HG02642 (cell line): ENCODE measurements at regions not wholly inside any gene's neighbourhood (a gene's known extent, or its start where the extent isn't known, plus 50 kb on each side); places are given as distances from the start of the nearest gene placed in this dataset.
"Not testable (repeated sequence)": the region's sequence is repeated elsewhere in the genome, so short reads cannot be mapped to it uniquely, and the experiment has no call there.

Source experiments
- ATAC-seq: cut with Tn5 transposase; IDR thresholded peaks from one replicate; pipeline ENCODE4 v1.9.1; 2021; ENCODE audit warnings: mild to moderate bottlenecking; ENCODE audit not compliant: unreplicated experiment, poor library complexity

- no peak for ATAC-seq
Observed at GRCh38 chr5:152606776-152607364, 201.8 kb upstream of the NMUR2 start.

- no peak for ATAC-seq
Observed at GRCh38 chr5:152607401-152608160, 202.5 kb upstream of the NMUR2 start.

GRCh38 chr5:152608458-152608857 lies 203.4 kb upstream of the NMUR2 start:
- ATAC-seq = no peak

GRCh38 chr5:152619756-152620155 lies 214.7 kb upstream of the NMUR2 start:
- ATAC-seq = no peak

- no peak for ATAC-seq
Observed at GRCh38 chr5:152622628-152623027, 217.5 kb upstream of the NMUR2 start.

GRCh38 chr5:152623951-152624350 lies 218.9 kb upstream of the NMUR2 start:
- no peak for ATAC-seq

GRCh38 chr5:152625696-152626095 lies 220.6 kb upstream of the NMUR2 start:
- ATAC-seq = no peak

GRCh38 chr5:152631221-152631620 lies 226.1 kb upstream of the NMUR2 start:
- ATAC-seq = no peak

- no peak for ATAC-seq
Observed at GRCh38 chr5:152632360-152632759, 227.3 kb upstream of the NMUR2 start.

- ATAC-seq = no peak
Observed at GRCh38 chr5:152634586-152634985, 229.5 kb upstream of the NMUR2 start.

- ATAC-seq = no peak
Observed at GRCh38 chr5:152638996-152639552, 234.0 kb upstream of the NMUR2 start.

GRCh38 chr5:152641970-152642805 lies 237.1 kb upstream of the NMUR2 start:
- ATAC-seq = no peak

GRCh38 chr5:152642880-152643279 lies 237.8 kb upstream of the NMUR2 start:
- no peak for ATAC-seq

- ATAC-seq = no peak
Observed at GRCh38 chr5:152644029-152644728, 239.1 kb upstream of the NMUR2 start.

- ATAC-seq = no peak
Observed at GRCh38 chr5:152649609-152650008, 244.5 kb upstream of the NMUR2 start.

GRCh38 chr5:152650413-152650812 lies 245.3 kb upstream of the NMUR2 start:
- no peak for ATAC-seq

GRCh38 chr5:152659470-152659869 lies 254.4 kb upstream of the NMUR2 start:
- ATAC-seq = not testable (repeated sequence)

- ATAC-seq = no peak
Observed at GRCh38 chr5:152673601-152674000, 268.5 kb upstream of the NMUR2 start.

GRCh38 chr5:152674403-152674802 lies 269.3 kb upstream of the NMUR2 start:
- no peak for ATAC-seq

GRCh38 chr5:152676196-152676595 lies 271.1 kb upstream of the NMUR2 start:
- no peak for ATAC-seq
